Vagina (tissue), 2 donors: ENCODE measurements at regions not wholly inside any gene's neighbourhood (a gene's known extent, or its start where the extent isn't known, plus 50 kb on each side); places are given as distances from the start of the nearest gene placed in this dataset.
A peak's percentile ranks its signal among the peaks of the same experiment; 100 is the strongest.

ENCODE experiments used
- POLR2A ChIP-seq, 2 donors: fragments of 450-650 bp; IDR thresholded peaks; one replicate each; pipeline ENCODE4 v1.6.1; 2017; ENCODE audit warnings: antibody characterized with exemption in 2 of 2, mild to moderate bottlenecking in 2 of 2, moderate library complexity in 2 of 2
- POLR2AphosphoS5 ChIP-seq, 2 donors: sonication (generic); formaldehyde crosslinking; IDR thresholded peaks; one replicate each; pipeline ENCODE4 v1.9.0; 2017; ENCODE audit warnings: antibody characterized with exemption in 2 of 2, mild to moderate bottlenecking in 2 of 2, low read depth in 1 of 2; ENCODE audit not compliant: insufficient read depth in 1 of 2
- TF ChIP-seq, protein P1 (sequence below), 3 experiments: fragments of 450-650 bp in 2 of 3; fragments of 200-600 bp in 1 of 3; sonication (generic) in 1 of 3; IDR thresholded peaks; one replicate each; pipeline ENCODE4 v1.5.1; 2017 to 2019; ENCODE audit warnings: antibody characterized with exemption in 3 of 3, mild to moderate bottlenecking in 2 of 3, moderate library complexity in 2 of 3

GRCh38 chrX:2627272-2627867 is 63.7 kb upstream of the CD99 start:
- TF ChIP-seq, protein P1, sequence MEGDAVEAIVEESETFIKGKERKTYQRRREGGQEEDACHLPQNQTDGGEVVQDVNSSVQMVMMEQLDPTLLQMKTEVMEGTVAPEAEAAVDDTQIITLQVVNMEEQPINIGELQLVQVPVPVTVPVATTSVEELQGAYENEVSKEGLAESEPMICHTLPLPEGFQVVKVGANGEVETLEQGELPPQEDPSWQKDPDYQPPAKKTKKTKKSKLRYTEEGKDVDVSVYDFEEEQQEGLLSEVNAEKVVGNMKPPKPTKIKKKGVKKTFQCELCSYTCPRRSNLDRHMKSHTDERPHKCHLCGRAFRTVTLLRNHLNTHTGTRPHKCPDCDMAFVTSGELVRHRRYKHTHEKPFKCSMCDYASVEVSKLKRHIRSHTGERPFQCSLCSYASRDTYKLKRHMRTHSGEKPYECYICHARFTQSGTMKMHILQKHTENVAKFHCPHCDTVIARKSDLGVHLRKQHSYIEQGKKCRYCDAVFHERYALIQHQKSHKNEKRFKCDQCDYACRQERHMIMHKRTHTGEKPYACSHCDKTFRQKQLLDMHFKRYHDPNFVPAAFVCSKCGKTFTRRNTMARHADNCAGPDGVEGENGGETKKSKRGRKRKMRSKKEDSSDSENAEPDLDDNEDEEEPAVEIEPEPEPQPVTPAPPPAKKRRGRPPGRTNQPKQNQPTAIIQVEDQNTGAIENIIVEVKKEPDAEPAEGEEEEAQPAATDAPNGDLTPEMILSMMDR (IDR thresholded peaks at IDR 0.05), result peak in 1 of 3 experiments; percentile 21
- TF ChIP-seq POLR2A (IDR thresholded peaks at IDR 0.05) (no peak), POLR2AphosphoS5 (IDR thresholded peaks at IDR 0.05; ENCODE audit: insufficient read depth in 1 of 2, low read depth in 1 of 2) (no peak)
